K562 (cell line): ENCODE measurements at regions not wholly inside any gene's neighbourhood (a gene's known extent, or its start where the extent isn't known, plus 50 kb on each side); places are given as distances from the start of the nearest gene placed in this dataset.

Experiments used
- HMGN3 ChIP-seq: IDR thresholded peaks from 2 replicates; pipeline ENCODE4 v1.6.1; 2011; ENCODE audit warnings: borderline replicate concordance, low read depth, mild to moderate bottlenecking, mixed read lengths, low read length; ENCODE audit not compliant: insufficient read length; ENCODE audit errors: extremely low read depth
- KLF1 ChIP-seq: fragments of 450-650 bp; IDR thresholded peaks from 2 replicates; pipeline ENCODE4 v1.6.1; 2016; ENCODE audit warnings: missing genetic modification characterization, missing compliant biosample characterization
- MAFK ChIP-seq: IDR thresholded peaks from 2 replicates; pipeline ENCODE4 v1.6.1; 2011; ENCODE audit warnings: low read length, improper control_type of control experiment
- TEAD4 ChIP-seq, 2 experiments: sonication (generic) in 1 of 2; formaldehyde crosslinking in 1 of 2; IDR thresholded peaks; 2 replicates each; pipeline versions ENCODE4 v1.6.1 to v1.8.0; 2012 to 2022; ENCODE audit warnings: borderline replicate concordance in 1 of 2, inconsistent platforms in 1 of 2, low read length in 1 of 2, mild to moderate bottlenecking in 1 of 2, missing genetic modification reagents in 1 of 2
- TF ChIP-seq, protein P1 (sequence below), 2 experiments: IDR thresholded peaks in 1 of 2; conservative IDR thresholded peaks in 1 of 2; 2 replicates each; pipeline ENCODE4 v1.6.1; 2016; ENCODE audit warnings: low read depth in 2 of 2, mild to moderate bottlenecking in 1 of 2, missing compliant biosample characterization in 1 of 2, missing genetic modification characterization in 1 of 2, moderate library complexity in 1 of 2
- TF ChIP-seq, protein P2 (sequence below), 2 experiments: IDR thresholded peaks; 2 replicates each; pipeline ENCODE4 v1.6.1; 2012; ENCODE audit warnings: improper control_type of control experiment in 2 of 2, low read depth in 2 of 2, low read length in 2 of 2, borderline replicate concordance in 1 of 2

DNA sequence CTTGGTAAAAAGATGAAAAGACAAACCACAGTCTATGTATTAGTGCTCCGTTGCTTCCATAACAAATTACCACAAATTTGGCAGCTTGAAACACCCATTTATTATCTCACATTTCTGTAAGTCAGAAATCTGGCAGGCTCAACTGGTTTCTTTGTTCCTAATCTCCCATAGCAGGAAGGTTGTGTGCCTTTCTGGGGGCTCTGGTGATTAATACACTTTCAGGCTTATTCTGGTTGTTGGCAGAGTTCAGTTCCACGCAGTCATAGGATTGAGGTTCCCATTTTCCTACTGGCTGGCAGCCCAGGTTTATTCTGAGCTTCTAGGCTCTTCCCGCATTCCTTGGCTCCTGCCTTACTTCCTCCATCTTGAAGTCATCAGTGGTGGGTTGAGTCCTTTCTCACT is 189.3 kb downstream of the ANAPC1 start (continued):
- TF ChIP-seq, protein P1, sequence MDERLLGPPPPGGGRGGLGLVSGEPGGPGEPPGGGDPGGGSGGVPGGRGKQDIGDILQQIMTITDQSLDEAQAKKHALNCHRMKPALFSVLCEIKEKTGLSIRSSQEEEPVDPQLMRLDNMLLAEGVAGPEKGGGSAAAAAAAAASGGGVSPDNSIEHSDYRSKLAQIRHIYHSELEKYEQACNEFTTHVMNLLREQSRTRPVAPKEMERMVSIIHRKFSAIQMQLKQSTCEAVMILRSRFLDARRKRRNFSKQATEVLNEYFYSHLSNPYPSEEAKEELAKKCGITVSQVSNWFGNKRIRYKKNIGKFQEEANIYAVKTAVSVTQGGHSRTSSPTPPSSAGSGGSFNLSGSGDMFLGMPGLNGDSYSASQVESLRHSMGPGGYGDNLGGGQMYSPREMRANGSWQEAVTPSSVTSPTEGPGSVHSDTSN (CRISPR knock-in tag; IDR thresholded peaks at IDR 0.05; ENCODE audit: low read depth): no peak
- TF ChIP-seq, protein P1 (tag; conservative IDR thresholded peaks at IDR 0.05; ENCODE audit: low read depth): 0 out of 2 replicates have a peak, but pooled peaks have one; percentile 7
- TF ChIP-seq HMGN3: no peak
- no peak for TF ChIP-seq KLF1 (tag)
- TF ChIP-seq TEAD4 (IDR thresholded peaks at IDR 0.05; ENCODE audit: low read length): peak; percentile 31; the same call in 1 of the 2 replicates
- no peak for TF ChIP-seq TEAD4 (CRISPR knock-in tag; IDR thresholded peaks at IDR 0.05; ENCODE audit: borderline replicate concordance)
- TF ChIP-seq MAFK: no peak
- TF ChIP-seq, protein P2, sequence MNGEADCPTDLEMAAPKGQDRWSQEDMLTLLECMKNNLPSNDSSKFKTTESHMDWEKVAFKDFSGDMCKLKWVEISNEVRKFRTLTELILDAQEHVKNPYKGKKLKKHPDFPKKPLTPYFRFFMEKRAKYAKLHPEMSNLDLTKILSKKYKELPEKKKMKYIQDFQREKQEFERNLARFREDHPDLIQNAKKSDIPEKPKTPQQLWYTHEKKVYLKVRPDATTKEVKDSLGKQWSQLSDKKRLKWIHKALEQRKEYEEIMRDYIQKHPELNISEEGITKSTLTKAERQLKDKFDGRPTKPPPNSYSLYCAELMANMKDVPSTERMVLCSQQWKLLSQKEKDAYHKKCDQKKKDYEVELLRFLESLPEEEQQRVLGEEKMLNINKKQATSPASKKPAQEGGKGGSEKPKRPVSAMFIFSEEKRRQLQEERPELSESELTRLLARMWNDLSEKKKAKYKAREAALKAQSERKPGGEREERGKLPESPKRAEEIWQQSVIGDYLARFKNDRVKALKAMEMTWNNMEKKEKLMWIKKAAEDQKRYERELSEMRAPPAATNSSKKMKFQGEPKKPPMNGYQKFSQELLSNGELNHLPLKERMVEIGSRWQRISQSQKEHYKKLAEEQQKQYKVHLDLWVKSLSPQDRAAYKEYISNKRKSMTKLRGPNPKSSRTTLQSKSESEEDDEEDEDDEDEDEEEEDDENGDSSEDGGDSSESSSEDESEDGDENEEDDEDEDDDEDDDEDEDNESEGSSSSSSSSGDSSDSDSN (IDR thresholded peaks at IDR 0.05; ENCODE audit: borderline replicate concordance in 1 of 2, low read depth in 2 of 2, low read length in 2 of 2): no peak
